NCI-H2107 treated with DMSO at 0.1 percent for 48 hours (cell line): ENCODE measurements at regions not wholly inside any gene's neighbourhood (a gene's known extent, or its start where the extent isn't known, plus 50 kb on each side); places are given as distances from the start of the nearest gene placed in this dataset.
"Not testable (repeated sequence)": the region's sequence is repeated elsewhere in the genome, so short reads cannot be mapped to it uniquely, and the experiment has no call there.

Source experiments
- DNase-seq: peaks from one replicate; lab custom pipeline; 2025; ENCODE audit not compliant: unreplicated experiment; lab: John Stamatoyannopoulos, UW

DNA sequence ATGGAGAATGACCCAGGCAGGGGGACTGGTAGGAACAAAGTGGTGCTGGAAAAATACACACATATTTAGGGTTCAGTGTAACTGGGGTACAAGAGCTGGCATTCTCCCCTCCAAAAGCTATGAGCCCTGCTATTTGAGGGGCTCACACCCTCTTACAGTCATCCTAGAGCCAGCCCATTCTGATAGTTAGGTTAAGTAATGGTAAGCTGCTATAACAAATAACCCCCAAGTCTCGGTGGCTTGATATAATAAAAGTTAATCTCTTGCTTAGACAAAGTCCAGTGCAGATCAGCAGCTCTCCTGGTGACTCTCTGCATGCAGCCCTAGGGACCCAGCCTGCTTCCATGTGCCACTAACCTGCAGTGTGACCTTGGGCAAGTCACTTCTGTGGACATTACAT, 234.9 kb upstream of the HES1 start:
- no peak for DNase-seq

DNA sequence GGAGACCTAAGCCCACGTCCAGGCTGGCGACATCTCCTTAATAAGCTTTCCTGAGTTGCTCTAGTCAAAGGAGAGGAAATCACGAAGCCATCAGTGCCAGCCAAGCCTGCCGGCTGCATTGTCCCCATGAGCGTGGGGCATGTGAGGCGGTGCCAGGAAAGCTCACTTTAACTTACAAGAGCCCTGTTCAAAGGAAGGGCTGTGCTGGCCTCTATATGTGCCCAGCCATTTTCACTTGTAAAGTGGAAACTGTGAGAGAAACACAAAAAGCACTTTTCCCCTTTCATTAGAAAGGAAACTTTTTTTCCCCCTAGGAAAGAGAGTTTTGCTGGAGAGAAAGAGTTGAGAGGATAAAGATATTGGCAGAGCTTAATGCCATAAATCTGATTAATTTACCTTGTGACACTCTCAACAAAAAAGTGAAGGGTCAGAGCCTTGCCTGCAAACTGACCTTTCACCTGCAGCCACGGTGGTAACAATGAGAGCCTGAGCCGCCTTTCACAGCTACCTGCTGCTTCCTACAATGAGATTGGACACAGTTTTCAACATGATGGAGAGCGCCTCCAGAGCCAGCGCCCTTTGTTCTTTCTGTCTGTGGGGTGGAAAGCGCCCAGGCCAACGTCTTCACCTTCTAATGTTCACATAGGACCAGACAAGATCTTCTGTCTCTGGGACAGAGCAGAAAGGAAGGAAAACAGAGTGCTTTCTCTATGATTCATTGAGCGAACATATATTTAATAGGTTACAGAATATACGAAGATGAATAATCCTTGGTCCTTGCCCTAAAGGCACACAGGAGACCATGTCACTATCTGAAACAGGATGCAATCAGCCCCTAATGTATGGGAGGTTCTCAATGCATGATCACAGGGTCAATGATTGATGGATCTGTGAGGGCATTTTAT, 233.1 kb upstream of the HES1 start:
- DNase-seq: peak; percentile 31

DNA sequence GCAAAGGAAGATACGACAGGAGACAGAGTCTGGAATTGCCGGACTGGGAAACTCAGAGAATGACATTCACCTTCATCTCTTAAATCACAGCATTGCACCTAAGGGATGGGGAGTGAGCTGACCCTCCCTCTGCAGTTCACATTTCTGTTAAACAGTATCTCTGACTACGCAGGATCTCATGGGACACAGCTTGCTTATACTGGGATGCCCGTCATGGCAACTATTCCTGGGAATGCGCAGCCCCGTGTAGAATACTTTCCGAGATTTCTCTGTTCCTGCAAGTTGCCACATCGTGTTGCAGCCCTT, 232.5 kb upstream of the HES1 start:
- DNase-seq: no peak

DNA sequence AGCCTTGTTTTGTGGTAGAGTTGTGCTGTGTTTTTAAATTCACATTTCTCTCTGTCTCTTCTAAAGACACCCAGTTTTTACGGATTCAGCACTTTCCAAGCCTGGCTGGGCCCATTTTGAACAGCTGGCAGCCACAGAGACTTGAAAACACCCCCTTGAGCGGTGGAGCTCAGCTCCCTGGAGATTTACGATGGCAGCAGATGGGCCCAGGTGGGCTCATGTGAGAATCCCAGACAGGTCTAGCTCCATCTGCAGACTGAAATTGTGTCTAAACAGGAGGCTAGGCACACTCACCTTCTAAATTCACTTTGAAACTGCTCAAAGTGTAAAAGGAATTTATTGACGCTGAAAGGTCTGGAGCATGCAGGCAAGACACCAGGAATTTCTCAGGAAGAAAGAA, 232.0 kb upstream of the HES1 start:
- no peak for DNase-seq

GRCh38 chr3:193905541-193906396, 230.2 kb upstream of the HES1 start:
- DNase-seq: no peak

DNA sequence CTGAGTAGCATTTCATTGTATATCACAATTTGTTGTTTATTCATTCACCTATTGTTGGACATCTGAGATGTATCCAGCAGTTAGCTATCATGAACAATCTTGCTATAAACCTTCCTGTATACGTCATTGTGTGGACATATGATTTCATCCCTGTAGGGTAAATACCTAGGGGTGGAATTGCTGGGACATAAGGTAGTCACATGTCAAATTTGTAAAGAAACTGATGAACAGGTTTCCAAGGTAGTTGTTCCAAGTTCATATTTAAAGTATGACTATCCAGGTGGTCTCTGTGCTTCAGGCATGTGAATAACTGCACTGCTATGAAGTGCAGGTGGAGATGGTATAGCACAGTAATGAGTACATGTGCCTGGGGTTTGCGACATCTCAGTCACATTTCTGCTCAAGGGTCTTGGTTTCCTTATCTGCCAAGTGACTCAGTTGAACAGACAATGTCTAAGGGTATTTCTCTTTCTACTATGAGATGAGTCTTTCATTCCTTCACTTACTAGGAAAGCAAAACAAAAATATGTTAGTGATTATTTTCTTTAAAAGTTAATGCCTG, 229.0 kb upstream of the HES1 start:
- no peak for DNase-seq

GRCh38 chr3:193908181-193908744, 227.7 kb upstream of the HES1 start:
- no peak for DNase-seq

DNA sequence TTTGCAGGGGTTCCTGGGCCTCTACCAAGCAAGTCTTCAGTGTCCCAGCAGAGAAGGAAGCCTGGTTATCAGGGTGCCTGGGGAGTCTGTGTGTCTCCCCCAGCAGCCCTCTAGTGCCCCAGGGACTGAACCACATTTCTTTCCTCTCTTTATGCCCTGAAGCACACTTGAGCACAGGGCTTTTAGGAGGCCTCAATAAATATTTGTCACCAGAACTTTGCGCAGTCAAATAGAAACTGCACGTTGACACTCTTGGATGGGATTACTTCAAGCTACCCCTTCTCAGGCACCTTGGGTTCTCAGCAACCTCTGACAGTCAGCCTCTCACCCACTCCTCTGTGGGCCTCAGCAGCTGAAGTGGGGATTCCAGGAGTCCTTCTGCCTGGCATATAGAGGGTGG, 226.6 kb upstream of the HES1 start:
- no peak for DNase-seq

GRCh38 chr3:193910310-193910709, 225.6 kb upstream of the HES1 start:
- no peak for DNase-seq

DNA sequence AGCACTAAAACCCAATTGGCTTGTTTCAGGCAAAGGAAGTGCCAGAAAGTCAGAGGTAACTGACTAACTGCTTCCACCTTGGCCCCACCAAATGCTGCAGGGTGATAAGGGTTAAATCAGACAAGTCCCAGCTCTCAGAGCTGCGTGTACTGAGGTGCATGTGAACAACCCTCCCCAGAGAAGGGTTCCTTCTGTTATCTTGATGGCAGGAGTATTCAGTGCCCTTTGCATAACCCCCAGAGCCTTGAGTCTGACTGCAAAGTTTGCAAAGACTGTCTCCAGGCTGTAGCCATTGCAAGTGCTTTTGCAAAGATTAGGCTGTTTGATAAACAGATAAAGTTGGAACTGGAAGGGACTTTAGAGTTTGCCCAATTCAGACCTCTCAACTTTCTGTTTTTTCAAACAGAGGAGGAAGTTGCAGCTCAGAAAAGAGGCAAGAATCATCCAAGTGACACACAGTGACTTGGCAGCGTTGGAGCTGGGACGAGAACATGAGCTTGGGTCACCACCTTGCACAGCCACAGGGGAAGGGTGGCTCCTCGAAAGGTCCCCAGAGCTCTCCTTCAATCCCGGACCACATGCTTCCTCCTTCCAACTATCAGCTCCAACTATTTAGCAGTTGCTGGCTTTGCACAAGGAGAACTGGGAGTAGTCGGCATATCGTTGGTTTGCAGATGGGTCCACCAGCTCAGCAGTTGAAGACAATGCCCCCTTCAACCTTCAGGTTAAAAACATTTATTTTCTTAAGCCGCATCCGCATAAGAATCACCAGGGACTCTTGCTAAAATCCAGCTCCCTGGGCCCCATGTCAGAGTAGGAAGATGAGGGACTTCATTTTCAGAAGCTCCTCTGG, 224.8 kb upstream of the HES1 start:
- no peak for DNase-seq

GRCh38 chr3:193911784-193912340, 224.1 kb upstream of the HES1 start:
- DNase-seq: no peak

DNA sequence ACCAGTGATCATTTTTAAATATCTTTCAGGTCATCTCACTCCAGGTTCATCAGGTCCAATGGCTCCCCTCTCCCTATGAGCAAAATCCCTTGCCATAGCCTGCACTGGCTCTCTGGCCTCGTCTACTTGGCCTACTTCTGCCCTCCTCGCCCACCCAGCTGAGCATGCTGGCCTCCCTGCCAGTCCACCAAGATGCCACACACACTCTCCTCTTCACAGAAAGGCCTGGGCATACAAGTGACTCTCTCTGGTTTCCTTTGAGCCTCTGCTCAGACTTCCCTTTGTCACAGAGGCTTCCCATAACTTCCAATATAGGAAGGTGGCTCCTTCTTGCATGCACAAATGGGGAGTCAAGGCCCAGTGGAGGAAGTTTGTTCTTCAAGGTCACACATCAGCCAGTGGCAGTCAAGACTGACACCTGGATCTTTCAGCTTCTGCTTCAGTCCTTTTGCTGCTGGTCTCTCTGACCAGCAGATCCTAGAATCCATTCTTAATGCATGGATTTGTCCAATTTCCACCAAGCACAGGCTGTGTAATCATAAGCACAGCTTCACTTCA, 223.2 kb upstream of the HES1 start:
- no peak for DNase-seq

DNA sequence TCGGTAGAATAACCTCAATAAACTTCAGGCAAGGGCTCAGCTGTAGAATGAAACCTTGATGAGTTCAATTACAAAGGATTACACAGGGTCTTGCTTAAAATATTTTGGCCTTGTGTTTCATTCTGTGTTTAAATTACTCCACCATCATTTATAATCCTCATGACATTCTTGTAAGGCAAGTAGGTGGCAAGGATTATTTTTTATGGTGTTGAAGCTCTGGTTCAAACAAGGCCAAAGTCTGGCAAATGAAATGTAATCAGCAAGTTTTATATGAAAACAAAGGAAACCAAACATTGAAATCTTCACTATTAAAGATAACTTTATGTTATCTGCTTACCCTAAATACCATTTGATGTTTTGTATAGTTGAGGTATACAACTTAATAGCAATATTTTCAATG, 221.3 kb upstream of the HES1 start:
- DNase-seq: no peak

- DNase-seq: no peak
These were observed 220.8 kb upstream of the HES1 start for GRCh38 chr3:193915099-193915498.

DNA sequence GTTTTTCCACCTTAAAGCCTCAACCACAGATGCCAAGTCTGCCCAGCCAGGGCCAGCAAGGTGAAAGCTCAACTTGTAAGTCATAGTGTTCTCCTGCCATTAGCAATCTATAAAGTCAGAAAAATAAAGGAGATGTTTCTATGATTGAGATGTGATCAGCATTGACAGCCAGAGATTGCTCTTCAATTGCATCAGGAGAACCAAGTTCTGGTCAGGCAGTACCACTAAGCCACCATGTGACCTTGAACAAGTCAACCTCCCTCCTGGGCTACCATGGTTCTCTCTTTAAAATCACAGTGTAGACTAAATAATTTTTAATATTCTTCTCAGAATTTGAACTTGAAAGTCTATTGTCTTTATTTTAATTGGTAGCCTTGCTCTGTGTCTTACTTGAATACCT, 220.3 kb upstream of the HES1 start:
- no peak for DNase-seq

DNA sequence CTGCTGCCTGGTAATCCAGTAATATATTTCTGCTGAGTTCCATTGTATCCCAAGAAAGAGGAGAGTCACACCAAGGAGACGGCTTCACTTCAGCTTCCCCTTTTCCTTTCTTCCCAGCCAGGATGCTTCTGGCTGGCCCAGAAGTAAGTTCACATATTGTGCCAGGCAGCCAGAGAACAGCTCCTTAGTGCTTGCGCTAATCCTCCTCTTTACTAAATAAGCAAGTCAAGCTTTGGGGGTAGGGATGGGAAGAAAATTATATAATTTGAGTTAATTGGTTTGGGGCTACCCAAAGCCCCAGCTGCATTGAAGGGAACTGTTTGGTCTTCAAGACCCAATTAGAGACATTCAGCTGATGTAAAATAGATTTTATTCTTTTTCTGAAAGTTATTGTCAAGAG, 218.8 kb upstream of the HES1 start:
- no peak for DNase-seq

- DNase-seq: no peak
These were observed 214.5 kb upstream of the HES1 start for GRCh38 chr3:193921465-193921864.

DNA sequence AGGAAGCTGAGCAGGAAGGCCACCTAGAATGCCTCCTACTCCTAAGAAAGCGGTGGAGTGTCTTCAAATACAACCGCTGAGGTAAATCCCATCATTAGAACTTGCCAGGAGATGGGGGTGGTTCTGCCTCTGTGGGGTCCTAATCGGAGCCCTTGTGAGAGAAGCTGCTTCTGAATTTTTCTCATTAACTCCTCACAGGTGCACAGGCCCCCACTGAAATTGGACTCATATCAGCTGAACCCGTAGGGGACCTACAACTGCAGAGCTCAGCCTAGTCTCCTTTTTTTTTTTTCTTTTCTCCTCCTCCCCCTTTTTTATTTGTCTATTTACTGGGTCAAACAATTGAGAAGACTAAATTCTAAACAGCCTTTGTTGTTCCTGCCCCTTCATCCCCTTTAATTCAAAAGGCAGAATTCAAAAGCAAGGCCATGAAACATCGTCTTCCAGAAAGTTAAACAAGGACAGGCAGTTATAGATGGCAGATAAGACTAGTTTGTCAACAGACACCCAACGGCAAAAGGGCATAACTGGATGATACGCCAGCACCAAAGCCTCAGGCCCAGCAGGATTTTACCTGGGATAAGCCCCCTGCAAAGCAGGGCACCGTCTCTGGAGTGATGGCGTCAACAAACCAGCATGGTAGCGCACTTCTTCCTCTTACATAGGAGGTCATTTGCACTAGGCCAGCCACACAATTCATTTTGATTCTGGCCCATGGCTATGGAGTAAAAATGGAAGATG, 213.7 kb upstream of the HES1 start:
- DNase-seq: no peak

DNA sequence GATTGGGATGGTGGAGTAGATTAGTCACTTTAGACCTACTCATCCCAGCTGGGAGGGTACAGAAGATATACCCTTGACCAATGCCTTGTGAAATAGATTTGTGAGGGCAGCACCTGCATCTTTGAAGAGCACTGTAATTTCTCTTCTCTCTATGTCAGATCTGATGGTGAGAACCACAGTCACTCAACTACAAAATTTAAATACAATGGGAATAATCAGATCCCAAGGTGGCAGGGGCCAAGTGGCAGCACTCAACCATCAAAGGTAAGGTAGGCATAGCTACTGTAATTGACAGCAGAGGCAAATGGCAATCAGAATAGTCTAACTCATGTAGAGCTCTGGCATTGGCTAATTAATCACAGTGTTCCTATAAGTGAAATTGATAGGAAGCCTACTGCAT, 212.0 kb upstream of the HES1 start:
- DNase-seq: not testable (repeated sequence)
